Globus pallidus (tissue), 1 donor: ENCODE measurements at regions not wholly inside any gene's neighbourhood (a gene's known extent, or its start where the extent isn't known, plus 50 kb on each side); places are given as distances from the start of the nearest gene placed in this dataset.
"Not testable (repeated sequence)": the region's sequence is repeated elsewhere in the genome, so short reads cannot be mapped to it uniquely, and the experiment has no call there.

Source experiments
- DNase-seq: peaks from one replicate; pipeline ENCODE4 v3.0.0-alpha.2; 2015; ENCODE audit warnings: low spot score

DNA sequence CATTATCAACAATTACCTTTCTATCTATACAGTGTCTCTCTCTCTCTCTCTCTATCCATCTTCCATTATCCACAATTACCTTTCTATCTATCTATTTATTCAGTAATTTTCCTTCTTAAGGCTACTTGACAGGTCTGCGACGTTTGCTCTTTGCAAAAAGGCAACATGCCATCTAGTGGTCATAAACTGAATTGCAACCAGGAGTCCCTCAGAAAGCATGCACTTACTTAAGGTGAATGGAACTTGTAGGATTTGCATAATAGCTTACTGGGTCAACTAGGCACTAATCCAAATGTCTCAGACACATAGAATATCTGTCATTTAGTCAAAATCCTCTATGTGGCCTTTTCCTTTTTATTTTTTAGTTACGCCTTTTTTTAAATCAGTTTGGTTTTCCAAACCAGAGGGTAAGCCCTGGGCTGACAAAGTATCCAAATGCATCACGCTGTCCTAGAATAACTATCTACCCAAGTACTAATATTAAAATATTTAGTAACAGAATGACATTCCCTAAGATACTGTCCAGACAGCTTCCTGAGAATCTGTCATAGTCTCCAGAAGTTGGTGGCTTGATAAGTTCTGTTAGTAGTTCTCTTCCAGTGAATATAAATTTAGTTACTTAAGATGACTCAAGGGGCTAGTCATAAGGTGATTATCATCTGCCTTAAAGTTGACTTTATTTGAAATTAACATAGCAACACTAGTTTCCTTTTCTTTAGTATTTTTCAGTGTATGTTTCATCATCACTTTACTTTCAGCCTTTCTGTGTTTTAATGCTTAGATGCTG, 208.3 kb downstream of the PPP1R3A start:
- peak; percentile 53 for DNase-seq

DNA sequence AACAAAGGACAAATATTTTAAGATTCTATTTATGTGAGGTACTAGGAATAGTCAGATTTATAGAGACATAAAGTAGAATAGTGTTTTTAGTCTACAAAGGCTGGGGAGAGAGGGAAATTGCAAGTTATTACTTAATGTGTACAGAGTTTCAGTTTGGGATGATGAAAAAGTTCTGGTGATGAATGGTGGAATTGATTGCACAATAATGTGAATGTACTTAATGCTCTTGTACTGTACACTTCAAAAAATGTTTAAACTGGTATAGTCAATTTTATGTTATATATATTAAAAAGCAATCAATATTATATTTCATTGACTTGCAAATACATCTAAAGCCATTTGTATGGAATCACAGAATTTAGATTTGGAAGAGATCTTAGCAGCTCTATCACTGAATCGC, 213.4 kb downstream of the PPP1R3A start:
- no peak for DNase-seq

DNA sequence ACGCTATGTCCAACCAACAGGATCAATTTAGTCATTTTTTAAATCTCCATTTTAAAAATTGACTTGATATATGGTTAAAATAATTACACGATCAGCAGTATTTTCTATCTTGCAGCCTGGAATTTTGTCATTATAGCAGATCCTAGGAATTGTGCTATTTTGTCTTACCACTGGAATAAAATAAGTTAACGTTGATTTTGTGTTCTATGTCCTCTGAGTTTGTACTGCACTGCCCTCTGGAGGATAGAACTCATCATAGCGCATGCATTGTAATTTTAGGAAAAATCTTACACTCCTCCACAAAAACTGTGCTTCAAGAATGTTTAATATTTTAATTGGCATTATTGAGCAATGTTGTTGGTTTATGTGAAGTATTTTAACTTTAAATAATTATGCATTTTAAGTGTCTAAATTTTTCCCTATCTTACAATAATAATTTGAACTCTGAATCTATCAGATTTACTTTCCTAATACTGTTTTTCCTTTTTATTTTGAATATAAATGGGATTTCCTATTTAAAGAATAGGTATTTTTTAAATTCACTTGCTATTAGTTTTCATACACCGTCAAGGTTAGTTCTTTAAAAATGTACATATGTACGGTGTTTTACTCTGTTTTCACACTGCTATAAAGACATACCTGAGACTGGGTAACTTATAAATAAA, 220.1 kb downstream of the PPP1R3A start:
- DNase-seq: peak; percentile 8

DNA sequence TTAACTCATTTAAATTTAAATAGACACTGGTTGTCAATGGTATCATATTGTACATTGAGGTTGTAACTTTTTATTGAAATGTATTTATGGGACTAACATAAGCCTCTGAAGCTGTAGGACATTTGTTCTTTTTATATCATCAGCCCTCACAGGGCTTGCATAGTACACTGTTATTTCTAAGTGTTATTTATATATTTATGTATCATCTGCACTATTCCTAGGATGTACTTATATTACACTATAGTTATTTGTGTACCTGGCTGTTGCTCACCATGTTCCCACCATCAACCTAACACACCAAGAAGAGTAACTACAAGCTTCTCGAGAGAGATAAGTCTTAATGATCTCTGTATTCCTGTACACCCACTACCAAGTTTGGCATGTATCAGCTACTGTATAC, 224.7 kb downstream of the PPP1R3A start:
- DNase-seq: no peak

DNA sequence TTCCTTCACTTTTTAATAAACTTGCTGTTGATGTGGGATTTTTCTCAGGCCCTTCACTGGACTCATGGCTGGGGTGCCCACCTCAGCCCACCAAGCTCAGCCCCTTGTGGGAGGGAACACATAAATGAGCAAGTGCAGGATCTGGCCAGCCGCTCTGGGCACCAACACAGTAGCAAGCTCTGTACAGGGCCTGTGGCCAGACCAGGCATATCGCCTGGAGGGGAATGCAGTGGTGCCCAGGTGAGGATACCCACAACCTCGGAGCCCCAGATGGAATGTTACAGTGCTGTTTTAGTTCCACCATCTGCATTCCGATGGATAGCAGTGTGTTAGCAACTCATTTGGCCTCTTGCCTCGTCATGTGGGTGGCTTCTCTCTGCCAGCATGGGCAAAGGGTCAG, 234.6 kb downstream of the PPP1R3A start:
- no peak for DNase-seq

DNA sequence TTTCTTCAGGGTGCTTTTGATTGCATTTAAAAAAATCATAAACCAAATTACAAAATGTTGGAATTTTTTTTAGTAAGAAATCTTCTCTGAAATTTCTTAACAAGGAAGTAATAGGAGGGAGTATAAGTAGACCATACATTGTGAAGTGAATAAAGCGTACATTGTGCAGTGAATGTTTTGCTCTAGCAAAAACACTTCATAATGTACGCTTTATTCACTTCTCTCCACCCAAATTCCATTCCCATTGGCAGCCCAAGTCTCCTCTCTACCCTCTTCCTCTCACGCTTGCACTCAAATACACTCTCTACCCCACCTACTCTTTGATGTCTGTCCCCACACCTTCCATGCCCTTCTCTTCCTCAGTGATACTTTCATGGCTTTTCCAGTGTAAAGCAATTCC, 241.0 kb downstream of the PPP1R3A start:
- no peak for DNase-seq

DNA sequence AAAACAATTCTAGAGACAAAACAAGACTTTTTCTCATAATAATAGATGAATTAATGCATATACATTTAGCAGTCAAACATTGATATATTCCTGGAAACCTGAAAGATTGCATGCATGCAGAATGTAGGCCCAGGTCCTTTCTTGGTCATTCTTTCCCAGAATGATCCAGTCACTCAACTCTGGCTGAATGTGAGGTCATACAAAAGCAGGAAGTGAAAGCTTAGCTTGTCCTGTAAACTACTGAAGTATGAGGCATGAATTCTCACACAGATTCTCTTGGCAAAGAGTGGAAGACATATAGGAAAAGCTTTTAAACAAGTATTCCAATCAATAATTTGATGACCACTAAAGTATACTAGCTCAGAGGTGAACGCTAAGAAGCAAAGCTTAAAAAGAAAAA, 253.9 kb downstream of the PPP1R3A start:
- no peak for DNase-seq

DNA sequence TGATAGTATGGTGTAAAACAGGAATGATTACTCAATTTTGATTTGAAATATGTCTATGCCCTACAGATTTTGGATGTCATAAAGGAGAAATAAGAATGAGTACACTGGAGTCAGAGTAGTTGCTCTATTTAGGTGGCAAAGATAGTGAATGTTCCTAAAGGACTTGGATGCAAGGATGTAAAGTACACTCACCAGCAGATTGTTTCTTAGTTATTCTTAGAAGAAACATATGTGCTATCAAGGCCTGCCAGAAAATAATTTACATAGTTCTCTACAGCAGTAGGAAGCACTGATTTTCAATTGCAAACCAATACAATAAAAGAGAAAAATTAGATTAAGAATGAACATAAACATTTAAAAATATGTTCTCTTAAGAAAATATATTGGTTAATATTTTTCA, 259.4 kb downstream of the PPP1R3A start:
- DNase-seq: no peak

DNA sequence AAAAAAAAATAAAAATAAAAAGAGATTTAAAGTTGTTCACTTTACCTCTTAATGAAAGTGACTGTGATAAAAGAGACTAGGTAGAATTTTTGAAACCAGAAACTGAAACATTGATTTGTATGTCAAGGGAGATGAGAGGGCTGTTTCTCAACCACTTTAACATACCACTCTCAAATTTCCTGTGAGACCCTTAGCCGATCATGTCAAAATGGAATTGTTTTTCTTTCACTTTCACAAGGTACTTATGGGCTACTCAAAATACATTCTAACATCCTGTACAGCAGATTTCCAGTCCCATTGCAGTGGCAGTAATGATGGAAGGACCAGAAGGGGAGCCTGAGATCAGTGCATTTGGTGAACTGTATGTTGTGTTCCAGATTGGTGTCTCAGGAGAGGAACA, 261.2 kb downstream of the PPP1R3A start:
- no peak for DNase-seq

DNA sequence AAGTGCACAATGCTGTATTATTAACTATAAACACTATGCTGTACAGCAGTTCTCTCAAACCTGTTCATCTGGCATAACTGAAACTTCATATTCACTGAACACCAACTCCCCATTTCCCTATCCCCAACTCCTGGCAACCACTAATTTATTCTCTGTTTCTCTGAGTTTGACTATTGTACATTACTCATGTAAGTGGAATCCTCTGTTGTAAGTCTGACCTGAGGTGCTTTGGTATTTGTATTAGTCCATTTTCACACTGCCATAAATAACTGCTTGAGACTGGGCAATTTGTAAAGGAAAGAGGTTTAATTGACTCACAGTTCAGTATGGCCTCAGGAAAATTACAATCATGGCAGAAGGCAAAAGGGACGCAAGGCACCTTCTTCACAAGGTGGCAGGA, 266.3 kb downstream of the PPP1R3A start:
- no peak for DNase-seq

DNA sequence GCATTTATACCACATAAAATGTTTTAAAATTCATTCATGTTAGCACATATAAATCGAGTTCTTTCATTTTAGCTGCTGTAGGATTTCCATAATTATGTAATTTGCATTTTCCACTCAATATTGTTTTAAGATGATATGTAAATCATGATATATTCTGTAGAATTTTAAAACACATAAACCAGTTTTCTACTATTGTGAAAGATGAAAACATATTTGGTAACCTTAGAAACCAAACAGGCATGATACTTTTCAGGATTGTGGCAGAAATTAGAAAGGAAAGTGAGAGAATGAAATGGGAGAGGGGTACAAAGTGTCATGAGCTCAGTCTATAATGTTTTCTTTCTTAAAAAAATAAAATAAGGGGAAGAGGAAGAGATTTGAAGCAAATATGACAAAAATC, 269.3 kb downstream of the PPP1R3A start:
- no peak for DNase-seq

DNA sequence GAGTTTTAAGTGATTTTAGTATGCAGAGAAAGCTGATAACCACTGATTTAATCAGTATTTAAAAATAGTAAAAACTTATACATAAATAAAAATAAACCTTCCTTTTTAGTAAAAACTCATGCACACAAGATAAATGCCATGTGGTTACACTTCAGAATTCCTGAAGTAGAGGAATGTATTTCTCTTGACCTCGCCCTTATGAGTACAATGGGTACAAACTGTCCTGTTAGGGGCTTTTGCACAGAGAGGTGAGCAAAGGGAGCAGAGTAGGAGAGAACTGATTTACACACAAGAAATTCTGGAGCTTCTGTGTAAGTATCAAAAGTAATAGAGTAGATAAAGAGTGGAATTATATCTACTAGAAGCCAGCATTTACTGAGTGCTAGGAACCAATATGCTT, 279.6 kb downstream of the PPP1R3A start:
- DNase-seq: no peak

DNA sequence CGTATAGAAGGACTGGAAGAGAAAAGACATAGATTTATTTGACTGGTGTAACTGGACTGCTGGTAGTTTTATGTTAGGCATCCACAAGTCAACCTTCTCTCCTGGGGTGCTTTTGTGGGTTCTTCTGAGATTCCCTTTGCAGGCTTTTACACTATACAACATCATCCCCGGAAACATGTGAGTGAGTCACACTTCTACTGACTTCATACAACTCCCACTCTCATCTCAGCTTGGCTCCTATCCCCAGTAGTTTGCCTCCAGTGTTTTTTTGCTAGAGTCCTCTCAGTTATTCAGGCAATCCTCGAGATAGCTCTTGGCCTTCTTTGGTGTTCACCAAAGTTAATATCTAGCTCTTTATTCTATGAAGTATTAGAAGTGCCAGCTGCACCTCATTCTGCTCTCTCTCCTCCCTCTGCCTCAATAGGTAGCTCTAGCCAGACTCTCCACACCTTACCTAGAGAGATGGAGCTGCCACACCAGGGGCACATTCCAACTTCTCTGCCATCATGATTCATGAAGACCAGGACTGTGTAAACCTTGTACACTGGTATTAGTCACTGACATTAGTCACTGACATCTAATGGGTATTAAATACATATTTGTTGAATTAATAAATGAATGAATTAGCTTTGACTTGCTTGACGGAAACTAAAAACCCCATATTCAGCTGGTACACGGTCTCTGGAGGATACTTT, 281.9 kb downstream of the PPP1R3A start:
- DNase-seq: no peak

DNA sequence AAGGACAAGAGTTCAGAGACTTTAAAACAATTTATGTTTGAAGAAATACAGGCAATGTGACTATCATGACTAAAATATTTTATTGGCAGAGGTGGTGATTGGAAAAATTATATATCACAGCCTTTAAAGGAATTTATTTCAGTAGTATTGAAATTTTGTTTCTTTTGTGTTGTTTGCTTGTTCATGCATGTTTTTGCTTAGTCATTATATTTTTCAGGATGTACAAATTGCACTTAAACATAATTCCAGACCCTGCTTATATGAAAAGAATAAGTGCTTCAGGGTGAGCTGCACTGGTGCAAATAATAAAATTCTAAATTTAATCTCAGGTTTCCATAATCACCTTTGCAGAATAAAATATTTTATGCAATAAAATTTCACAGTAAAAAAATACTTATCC, 283.3 kb downstream of the PPP1R3A start:
- no peak for DNase-seq

DNA sequence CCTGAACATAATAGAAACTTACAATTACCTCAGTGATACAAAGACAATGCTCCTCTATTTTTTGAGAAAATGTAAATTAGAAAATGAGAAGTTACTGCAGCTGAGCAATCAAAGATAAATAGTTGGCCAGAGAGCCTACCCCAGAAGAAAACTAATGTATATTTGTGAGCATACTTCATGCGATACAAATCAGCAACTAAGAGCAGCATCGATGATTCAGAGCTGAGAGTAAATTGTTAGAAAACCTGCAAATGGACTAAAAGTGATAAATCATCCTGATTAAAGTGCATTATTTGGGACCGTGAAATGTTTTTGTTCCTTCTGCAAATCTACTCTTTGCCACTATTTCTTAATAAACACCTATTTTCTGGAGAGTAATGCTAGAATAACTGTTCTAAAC, 285.7 kb downstream of the PPP1R3A start:
- no peak for DNase-seq

DNA sequence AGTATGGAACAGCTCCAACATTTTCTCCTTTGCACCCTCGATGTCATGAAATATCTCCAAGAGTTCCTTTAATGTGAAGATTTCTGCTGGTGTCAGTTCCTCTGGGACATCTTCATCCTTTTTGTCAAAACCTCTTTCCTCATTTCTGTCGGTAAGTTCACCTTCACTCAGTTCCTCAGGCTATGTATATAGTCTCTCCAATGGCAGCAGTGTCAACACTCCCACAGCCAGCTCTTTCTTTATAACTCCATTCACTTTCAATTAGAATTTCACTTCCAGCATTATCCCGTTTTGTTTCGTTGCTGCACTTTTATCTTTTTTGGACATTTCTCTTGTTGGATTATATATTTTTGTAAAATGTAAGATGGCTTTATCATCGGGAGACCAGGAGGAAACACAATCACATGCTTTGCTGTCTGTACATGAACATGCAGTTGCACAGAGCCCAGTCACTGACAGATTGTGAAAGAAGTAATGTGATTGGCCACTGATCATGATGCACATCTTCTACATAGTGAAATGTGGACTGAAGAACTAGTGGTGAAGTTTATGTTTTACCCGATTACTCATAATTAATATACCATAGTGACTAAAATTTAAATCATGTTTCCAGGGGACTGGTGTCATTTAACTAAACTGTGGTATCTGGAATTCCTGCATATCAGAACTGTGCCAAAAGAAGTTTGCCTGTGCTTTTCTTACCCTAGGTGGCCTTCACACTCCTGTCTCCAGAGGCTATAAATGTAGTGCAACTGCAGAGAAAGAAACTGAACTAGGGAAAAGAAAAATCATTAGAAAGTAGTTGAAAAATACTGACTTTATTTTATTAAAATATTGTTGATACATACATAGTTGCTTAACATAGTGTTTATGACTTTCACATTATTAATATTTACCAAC, 289.6 kb downstream of the PPP1R3A start:
- no peak for DNase-seq

DNA sequence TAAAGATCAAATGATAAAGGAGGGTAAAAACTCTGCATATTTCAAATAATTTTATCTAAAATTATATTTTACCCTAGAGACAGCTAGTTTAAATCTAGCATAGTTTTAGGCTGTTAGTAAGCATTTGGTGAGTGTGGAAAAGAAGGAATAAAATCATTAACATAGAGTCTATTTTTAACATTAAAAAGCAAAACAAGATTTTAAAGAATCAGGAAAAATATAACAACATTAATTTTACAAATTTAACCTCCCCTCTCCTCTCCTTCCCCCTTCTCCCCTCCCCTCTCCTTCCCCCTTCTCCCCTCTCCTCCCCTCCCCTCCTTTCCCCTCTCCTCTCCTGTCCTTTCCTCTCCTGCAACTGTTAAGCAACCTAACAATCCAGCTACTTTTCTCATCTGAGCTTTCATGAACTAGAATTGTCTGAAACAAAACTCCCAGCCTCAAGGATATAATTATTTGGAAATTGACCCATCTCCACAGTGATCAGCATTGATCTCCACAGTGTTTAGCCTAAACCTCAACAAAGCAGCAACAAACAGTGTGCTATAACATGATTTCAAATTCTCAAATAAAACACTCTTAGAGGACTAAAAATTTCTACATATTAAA, 293.2 kb downstream of the PPP1R3A start:
- DNase-seq: no peak

DNA sequence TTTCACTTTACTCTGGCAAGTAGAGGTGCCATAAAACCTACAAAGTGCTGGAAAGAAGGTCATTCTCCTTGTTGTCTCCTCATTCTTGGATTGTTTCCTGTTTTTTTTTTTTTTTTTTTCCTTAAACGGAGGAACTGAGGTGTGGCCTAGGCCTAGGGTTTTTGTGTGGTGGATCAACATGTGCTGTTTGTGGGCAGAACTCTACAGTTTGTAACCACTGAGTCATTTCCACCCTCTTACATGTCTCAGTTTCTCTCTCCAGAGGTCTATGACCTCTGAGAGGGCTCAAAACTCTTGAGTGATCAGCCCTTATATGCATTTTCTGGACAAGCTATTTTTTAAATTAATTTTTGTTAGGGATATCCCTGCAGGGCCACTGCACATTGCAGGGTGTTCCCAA, 296.0 kb downstream of the PPP1R3A start:
- DNase-seq: no peak

DNA sequence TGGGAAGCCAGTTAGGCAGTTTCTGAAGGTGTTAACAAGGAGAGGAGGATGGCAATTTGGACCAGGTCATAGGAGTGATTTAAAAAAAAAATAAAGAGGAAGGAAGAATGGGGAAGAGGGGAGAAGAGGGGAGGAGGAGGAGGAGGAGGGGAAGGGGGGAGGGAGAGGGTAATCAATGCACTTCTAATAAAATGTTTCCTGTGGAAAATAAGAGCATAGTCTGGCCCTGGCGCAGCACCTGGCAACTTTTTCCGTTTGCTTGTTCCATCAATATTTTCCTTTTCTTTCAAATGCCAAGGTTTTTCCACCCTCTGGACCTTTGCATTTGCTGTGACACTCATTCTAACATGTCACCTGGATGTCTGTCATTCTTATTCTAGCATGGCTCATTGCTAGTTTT, 308.2 kb downstream of the PPP1R3A start:
- no peak for DNase-seq

DNA sequence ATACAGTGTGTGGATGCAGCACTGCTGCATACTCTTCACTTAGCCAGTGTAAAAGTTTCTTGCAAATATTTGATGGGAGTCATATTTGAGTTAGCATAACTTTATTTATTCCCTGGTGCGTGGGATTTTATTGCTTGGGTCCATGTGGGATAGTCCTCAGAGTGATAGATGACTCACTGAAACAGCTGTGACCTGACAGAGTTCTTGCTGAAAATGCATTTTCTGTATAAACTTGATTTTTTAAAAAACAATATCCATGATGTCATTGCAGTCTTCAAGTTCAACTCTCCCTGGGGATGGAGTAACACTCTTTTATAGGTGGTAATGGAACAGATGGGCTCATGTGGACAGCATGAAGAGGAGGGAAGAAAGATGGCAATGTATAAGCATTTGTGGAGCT, 310.0 kb downstream of the PPP1R3A start:
- no peak for DNase-seq

DNA sequence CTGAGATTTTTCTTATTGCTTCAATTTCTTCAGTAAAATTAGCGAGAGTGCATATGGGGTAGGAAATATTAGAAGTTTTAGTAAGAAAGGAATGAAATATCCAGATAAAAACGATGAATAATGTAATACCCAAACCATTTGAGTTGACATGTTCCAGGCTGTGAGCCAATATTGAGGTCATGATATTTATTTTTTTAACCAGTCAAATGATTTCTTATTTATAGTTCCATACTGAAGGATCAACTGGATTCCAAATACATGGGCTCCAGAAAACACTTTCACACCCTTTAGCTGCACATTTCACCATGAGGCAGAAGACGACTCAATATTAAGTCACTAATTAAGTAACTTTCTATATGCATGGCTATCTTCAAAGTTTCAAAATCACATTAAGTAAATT, 312.5 kb downstream of the PPP1R3A start:
- no peak for DNase-seq

DNA sequence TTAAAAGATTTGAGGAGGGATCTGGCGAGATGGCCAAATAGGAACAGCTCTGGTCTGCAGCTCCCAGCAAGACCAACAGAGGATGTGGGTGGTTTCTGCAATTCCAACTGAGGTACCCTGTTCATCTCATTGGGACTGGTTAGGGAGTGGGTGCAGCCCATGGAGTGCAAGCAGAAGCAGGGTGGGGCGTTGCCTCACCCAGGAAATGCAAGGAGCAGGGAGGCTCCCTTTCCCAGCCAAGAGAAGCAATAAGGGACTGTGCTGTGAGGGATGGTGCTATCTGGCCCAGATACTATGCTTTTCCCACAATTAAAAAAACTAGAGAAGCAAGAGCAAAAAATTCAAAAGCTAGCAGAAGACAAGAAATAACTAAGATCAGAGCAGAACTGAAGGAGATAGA, 318.4 kb downstream of the PPP1R3A start:
- not testable (repeated sequence) for DNase-seq
